Posterior vena cava (tissue), 2 donors: ENCODE measurements at regions not wholly inside any gene's neighbourhood (a gene's known extent, or its start where the extent isn't known, plus 50 kb on each side); places are given as distances from the start of the nearest gene placed in this dataset.

Experiments
- DNase-seq: peaks from one replicate; pipeline ENCODE4 v3.0.0-alpha.2; 2020; ENCODE audit warnings: low spot score
- intact Hi-C, 2 donors: fragments of 100-400 bp; cut with DNase I; formaldehyde crosslinking; loops; one replicate each; pipeline versions ENCODE4 v1.14.1 to v1.14.2; 2022 to 2023
- donor health status: DM: yes; HTN: yes; CAD: no.
- donor health status: DM: yes; HTN: yes; CAD: no.

DNA sequence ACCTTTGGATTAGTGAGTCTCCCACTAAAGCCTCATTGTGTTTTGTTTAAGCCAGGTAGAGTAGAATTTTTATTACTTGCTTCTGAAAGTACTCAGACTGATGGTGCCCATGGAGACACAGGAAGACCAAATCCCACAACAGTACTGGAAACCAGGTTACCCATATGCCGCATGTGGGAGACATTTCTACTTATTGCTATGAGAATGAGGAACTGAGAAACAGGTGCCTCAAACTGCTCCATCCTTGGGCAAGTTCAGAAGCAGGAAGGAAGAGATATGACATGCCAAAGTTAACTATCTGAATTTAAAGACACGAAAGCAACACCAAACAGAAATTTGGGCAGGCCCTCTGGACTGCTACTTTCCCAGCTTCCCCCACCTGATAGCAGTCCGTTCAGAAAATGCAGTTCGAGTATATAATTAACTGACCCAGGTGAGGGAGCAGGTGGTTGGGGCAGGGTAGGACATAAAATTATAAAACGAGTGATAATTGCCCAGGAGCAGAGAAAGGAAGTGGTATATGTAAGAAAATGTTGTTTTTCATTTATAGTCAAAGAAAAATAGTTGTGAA, 382.3 kb upstream of the MTPN start:
- DNase-seq: no peak
- intact Hi-C loops: no loop called here

DNA sequence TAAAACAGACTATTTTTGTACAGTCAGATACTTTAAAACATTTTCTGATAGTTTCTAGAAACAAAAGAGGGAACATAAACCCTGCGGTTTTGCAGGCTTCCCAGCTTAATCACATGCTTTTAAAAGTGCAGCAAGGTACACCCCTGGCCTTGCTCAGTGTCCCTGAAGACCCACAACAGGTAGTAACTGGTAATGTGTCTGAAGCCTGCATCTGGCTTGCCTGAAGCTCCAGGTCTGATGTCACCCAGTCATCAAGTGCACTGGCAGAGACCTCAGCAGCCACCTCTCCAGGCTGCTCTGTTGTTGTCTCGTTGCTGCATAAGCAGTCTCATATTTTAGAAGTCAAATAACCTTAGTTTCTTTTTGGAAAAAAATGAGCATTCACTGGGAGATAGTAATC, 376.1 kb upstream of the MTPN start:
- no peak for DNase-seq
- intact Hi-C loops: loop anchor here in 1 of 2 donors (5.0 kb wide), 1 partner anchor 616 kb away; no protein-coding TSS in a partner anchor

- intact Hi-C loops: no loop called here
- DNase-seq: no peak
These were observed 371.5 kb upstream of the MTPN start for GRCh38 chr7:136348542-136349192.

GRCh38 chr7:136348142-136348541, 371.0 kb upstream of the MTPN start:
- intact Hi-C loops: no loop called here
- DNase-seq: no peak

DNA sequence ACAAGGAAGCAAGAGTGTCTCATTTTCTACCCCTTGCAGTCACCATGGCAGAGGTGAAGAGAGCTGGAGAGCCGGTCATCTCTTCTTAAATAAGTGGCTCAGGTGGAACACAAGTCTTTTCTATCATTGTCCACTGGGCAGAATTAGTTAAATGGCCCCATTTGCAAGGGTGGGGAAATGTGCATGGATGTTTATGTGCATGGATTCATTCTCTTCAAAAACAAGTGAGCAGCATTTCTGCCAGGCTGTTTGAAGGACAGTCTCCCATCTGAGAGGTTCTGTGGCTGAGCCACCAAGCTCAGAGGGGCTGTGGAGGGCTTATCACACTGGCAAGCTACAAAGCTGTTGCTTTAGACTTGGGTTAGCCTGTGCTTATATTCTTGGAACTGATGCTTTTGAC, 370.3 kb upstream of the MTPN start:
- intact Hi-C loops: loop anchor here in 1 of 2 donors (1.0 kb wide), 1 partner anchor 42 kb away; no protein-coding TSS in a partner anchor
- DNase-seq: no peak

DNA sequence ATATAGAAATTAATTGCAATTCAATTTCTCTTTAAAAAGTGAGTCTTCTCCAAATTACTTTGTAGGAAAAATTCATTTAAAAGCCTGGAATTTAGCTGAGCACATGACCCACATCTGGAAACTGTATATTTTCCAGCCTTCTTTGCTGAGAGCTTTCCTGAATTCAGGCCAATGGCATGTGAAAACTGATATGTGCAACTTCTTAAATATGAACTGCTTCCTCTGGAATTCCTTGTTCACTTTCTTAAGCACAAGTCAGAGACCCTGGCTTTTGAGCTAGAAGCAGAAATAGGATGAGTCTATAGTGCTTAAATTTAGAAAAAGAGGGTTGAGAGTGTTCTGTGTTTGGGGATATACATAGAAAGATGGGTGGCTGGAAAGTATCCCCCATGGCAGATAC, 365.1 kb upstream of the MTPN start:
- intact Hi-C loops: no loop called here
- no peak for DNase-seq

DNA sequence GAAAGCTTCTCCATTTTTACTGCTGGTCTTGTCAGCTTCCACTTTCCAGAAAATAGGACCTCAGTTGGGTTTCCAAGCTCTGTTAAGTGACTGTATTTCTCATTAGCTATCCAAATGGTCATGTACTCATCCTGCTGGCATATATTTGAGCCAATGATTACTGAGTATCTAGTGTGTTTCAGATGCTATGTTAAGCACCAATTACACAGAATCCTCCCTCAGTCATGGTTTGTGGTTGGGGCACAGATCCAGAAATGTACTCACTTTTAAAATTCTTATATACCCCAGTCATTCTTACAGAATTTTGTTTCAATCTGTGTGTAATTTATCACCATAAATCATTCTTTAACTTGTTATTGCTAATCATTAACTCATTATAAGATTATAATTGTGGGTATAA, 362.3 kb upstream of the MTPN start:
- intact Hi-C loops: loop anchor here in 1 of 2 donors (2.0 kb wide), 1 partner anchor 41 kb away; no protein-coding TSS in a partner anchor
- DNase-seq: no peak

DNA sequence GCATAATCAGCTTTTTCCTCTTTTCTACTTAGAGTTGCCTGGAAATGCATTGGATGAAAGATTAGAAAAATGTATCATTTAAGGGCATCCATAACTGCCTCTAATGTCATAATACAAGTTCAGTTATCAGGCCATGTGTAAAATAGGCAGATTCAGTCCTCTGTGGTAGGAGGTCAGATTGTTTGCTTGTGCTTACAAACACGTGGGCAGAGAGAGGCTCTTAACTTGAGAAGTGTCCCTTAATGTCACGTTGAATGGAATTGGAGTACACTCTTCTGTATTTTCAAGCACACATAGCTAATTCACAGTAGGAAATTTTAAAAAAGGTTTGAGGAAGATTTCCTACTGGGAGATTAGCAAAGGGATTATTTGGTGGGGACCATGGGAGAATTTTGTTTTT, 359.8 kb upstream of the MTPN start:
- DNase-seq: no peak
- intact Hi-C loops: no loop called here

DNA sequence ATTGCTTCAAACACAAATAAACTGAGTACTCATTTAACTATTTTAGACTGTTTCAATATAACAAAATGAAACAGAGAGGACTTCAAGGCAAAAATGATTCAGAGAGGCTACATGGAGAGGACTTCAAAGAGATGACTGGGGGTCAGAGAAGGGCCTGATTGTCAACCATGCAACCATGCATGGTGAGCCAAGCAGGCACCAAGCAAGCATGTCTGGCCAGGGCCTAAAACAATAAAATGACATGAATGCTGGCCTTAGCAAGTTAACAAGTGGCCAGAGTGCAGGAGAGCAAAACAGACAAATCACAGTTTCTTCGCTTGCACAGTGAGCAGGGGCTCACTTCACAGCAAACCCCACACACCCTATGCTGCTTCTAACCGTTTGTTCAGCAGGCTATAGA, 356.5 kb upstream of the MTPN start:
- DNase-seq: no peak
- intact Hi-C loops: no loop called here

DNA sequence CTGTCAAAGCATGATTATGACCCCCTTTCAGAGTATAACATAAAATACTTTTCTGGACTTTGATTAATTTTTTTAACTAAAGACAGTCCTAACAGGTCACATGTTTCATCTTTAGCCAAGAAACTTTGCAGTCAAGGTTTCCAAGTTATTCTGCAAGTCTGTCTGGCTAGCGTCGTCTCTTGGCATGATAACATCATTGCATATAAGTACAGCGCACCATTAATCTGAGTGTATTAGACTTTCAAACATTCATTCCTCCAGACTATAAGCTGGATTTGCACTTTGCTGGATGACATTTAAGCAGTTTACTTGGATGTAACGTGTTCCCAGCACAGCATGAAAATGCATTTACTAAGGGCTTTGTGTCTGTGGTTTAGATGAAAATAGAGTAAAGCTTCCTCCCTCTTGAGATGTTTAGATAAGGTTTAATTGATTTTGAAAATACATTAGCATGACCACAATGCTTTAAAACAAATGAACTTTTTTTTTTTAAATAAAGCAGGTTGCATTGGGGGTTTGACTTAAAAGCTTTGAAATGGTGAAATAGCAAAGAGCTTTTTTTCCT, 349.0 kb upstream of the MTPN start:
- DNase-seq: no peak
- intact Hi-C loops: no loop called here

- intact Hi-C loops: no loop called here
- DNase-seq: no peak
These were observed 348.4 kb upstream of the MTPN start for GRCh38 chr7:136325578-136325977.

- intact Hi-C loops: no loop called here
- no peak for DNase-seq
These were observed 347.9 kb upstream of the MTPN start for GRCh38 chr7:136325027-136325426.

DNA sequence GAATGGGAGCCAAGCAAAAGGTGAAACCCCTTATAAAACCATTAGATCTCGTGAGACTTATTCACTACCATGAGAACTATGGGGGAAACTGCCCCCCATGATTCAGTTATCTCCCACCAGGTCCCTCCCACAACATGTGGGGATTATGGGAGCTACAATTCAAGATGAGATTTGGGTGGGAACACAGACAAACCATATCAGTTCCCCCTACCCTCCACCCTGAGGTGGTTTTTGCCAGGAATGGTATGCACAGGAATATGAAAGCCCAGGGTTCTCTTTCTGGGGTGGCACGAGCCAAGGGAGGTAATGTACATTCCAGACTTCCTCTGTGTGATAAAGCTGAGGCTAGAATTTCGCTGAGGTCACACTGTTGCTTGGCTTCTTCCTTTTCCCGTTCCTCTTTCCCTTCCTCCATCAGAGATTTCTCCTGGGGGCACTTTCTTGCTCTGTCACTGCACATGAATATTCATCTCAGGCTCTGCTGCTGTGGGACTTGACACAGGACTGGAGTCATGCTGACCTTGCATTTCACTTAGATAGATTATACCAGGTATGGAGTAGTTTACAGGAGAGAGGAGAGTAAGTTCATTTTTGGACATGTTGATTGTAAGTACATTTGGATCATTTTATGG, 347.0 kb upstream of the MTPN start:
- intact Hi-C loops: no loop called here
- no peak for DNase-seq

- no peak for DNase-seq
- intact Hi-C loops: no loop called here
These were observed 335.4 kb upstream of the MTPN start for GRCh38 chr7:136312592-136312991.

DNA sequence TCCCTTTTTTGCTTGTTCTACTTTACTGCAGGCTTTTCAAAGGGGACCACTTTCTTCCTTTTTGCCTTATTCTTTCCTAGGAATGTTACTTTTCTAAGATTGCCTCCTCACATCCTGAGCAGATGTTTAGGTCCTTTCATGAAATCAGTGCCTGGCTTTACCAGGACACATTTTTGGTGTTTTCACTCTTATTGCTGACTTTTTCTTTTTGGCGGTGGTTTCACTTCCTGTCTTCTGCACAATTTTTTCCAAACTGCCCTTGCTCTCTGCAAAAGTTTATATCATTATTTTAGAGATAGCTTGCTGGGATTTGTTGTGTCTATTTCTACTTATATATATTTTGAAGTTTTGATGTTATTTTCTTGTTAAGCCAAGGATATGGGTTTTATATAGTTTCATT, 332.2 kb upstream of the MTPN start:
- DNase-seq: no peak

GRCh38 chr7:136308230-136308629, 331.1 kb upstream of the MTPN start:
- intact Hi-C loops: no loop called here
- no peak for DNase-seq

More for the DNA sequence above, 332.2 kb upstream of the MTPN start:
- intact Hi-C loops: no loop called here

DNA sequence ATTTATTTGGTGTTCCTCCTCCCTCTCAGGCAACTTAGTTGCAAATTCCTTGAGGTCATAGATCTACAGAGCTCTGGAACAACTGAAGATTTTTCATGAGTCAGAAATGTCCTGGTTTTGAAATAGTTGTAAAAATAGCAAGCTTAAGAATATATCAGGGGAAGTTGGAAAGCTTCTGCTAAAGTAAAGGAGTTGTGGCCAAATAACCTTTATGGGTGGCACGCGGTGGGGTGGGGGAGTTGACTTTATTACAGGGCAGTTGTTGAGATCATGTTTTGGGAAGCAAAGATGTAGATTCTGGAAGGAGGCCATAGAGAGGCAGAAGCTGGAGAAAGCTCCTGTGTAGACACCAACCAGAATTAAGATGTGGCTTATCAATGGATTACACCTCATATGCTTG, 326.0 kb upstream of the MTPN start:
- intact Hi-C loops: no loop called here
- DNase-seq: no peak

DNA sequence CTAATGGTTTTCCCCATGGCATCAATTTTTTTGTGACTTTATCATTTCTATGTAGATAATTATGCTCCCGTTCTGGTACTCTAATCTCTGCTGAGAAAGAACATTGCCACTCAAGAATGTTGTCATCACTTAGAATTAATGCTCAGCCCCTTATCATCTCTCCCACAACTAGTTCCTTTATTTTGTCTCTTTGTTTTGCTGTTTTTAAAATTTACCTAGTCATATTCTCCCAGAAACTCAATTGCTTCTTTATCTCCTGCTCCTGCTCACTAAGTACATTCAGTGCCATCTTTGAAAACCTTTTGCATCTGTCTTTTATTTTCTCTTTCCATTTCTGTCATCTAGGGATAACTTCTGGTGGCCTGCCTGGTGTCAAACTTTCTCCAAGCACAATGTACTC, 324.9 kb upstream of the MTPN start:
- intact Hi-C loops: no loop called here
- DNase-seq: no peak

DNA sequence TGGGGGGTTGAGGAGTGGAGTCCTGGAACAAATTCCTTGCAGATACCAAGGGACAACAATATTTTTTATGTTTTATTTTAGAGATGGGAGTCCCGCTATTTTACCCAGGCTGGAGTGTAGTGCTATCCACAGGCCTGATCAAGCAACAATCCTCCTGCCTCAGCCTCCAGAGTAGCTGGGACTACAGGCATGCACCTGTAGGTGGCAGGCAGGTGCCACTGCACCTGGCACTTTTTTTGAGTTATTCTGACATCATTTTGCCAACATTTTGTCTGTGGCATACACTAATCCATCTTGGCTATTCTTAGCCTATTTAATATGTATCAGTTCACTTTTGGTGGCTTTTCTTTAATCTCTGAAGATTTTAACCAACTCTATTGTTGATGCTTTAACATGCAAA, 317.8 kb upstream of the MTPN start:
- intact Hi-C loops: no loop called here
- no peak for DNase-seq

DNA sequence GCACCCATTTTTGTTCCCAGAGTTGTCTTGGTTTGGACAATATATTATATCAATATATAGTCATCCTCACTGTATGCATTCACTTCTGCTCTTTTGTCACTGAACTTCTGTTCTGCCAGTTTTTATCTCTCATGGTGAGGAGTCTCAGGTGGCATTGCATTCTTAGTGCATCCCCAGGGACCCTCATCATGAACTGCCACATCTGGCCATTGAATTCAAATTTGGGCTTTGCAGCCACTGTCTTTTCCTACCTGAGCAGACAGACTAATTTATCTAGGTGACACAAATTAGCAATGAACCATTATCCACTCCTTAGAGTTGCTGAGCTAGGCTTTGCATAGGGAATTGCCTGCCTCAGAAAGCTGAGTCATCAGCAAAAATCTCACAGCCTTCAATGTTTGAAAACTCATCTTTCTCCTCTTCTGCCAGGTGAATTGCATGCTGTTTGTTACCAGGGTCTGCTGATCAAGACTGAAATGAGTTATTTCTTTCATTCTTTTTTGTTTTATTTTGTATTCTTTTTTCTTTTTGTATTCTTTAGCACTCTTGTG, 316.8 kb upstream of the MTPN start:
- DNase-seq: no peak
- intact Hi-C loops: no loop called here
